ENCODE measurements at regions not wholly inside any gene's neighbourhood (a gene's known extent, or its start where the extent isn't known, plus 50 kb on each side); places are given as distances from the start of the nearest gene placed in this dataset.

DNA sequence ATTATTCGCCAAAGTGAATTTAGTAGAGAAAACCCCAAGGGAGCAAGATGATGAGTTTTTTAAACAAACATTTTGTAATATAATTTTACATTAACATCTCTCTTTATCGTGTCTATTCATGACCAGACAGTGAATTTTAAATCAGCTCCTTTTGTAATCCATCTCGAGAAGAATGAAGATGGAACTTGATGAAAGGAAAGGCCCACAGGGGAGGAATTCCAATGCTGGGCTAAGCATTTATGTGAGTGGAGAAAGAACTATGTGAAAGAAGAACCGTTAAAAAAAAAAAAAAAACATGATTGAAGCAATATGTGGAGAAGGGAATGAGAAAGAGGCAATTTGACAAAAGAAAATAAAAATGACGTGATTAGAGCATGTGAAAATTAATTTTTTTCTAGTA lies 170.6 kb downstream of the KCTD12 start:
- Histone ChIP-seq H3K4me2 (ENCODE audit: control insufficient read depth, extremely low read depth, insufficient read depth, low read depth, low read length) (no peak overlapping the region), H3K9me1 (ENCODE audit: control insufficient read depth, extremely low read depth, insufficient read depth, low read length) (no peaks in the 10 kb centered on the region), H3K9me3 (ENCODE audit: control insufficient read depth, low read depth, low read length) (no peaks in the 10 kb centered on the region), H3K27ac (ENCODE audit: control insufficient read depth, insufficient read depth, low read length) (no peak overlapping the region), H3K36me3 (ENCODE audit: control insufficient read depth in 2 of 2, extremely low read depth in 1 of 2, insufficient read depth in 2 of 2, low read length in 2 of 2) (no peaks in the 10 kb centered on the region), H3K4me3 (ENCODE audit: control insufficient read depth in 2 of 3, extremely low read depth in 1 of 3, insufficient read depth in 2 of 3, low read depth in 1 of 3, low read length in 3 of 3) (no peak overlapping the region), H3K27me3 (ENCODE audit: control insufficient read depth, extremely low read depth, insufficient read depth, low read length) (no peaks in the 10 kb centered on the region), H3K79me2 (ENCODE audit: control insufficient read depth, insufficient read depth, low read length) (no peaks in the 10 kb centered on the region), H4K20me1 (ENCODE audit: control insufficient read depth, extremely low read depth, insufficient read depth, low read length) (no peaks in the 10 kb centered on the region), H3K9ac (ENCODE audit: control insufficient read depth, extremely low read depth, insufficient read depth, low read length) (no peak overlapping the region), H3K4me1 (ENCODE audit: control insufficient read depth, extremely low read depth, insufficient read depth, low read length) (peaks cover 3% of the 10 kb centered on the region), H2AFZ (ENCODE audit: control insufficient read depth, low read length) (no peak overlapping the region)
- TF ChIP-seq, protein P1, sequence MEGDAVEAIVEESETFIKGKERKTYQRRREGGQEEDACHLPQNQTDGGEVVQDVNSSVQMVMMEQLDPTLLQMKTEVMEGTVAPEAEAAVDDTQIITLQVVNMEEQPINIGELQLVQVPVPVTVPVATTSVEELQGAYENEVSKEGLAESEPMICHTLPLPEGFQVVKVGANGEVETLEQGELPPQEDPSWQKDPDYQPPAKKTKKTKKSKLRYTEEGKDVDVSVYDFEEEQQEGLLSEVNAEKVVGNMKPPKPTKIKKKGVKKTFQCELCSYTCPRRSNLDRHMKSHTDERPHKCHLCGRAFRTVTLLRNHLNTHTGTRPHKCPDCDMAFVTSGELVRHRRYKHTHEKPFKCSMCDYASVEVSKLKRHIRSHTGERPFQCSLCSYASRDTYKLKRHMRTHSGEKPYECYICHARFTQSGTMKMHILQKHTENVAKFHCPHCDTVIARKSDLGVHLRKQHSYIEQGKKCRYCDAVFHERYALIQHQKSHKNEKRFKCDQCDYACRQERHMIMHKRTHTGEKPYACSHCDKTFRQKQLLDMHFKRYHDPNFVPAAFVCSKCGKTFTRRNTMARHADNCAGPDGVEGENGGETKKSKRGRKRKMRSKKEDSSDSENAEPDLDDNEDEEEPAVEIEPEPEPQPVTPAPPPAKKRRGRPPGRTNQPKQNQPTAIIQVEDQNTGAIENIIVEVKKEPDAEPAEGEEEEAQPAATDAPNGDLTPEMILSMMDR (optimal IDR thresholded peaks at IDR 0.05 in 1 of 3, IDR thresholded peaks at IDR 0.05 in 1 of 3, conservative IDR thresholded peaks at IDR 0.05 in 1 of 3; ENCODE audit: extremely low read depth in 1 of 3, insufficient read depth in 2 of 3, low read length in 3 of 3) = no peak
- no peak for TF ChIP-seq EZH2 (IDR thresholded peaks at IDR 0.05; ENCODE audit: low read length)
- dilution Hi-C loops (cut with MboI; ENCODE audit: extremely low pct_ligation_motif_present, low sequenced_read_pairs) = no loop called here
- FAIRE-seq = no peak
- DNase-seq (ENCODE audit: low read depth, low spot score) = no peak

DNA sequence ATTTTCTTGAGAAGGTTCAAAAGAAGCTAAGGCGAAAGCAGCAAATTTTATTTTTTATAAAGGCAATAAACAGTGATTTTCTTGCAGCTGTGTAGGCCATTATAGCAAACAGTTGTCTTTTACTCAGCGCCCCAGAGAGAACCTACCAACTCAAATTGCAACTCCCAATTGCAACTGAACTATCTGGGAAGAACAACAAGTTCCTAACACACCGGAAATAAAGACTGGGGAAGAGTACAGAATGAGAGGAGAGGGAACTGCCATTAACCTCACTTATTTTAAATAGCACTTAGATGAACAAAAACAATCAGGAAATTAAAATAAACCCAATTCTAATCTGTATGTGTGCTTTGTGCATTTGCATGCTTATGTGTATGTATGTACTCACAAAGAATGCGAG lies 171.1 kb downstream of the KCTD12 start:
- H3K36me3 ChIP-seq (ENCODE audit: control insufficient read depth in 2 of 2, extremely low read depth in 1 of 2, insufficient read depth in 2 of 2, low read length in 2 of 2) = no peaks in the 10 kb centered on the region
- no peaks in the 10 kb centered on the region for H4K20me1 ChIP-seq (ENCODE audit: control insufficient read depth, extremely low read depth, insufficient read depth, low read length)
- DNase-seq (ENCODE audit: low read depth, low spot score) (no peak), FAIRE-seq (no peak)
- TF ChIP-seq, protein P1 (optimal IDR thresholded peaks at IDR 0.05 in 1 of 3, IDR thresholded peaks at IDR 0.05 in 1 of 3, conservative IDR thresholded peaks at IDR 0.05 in 1 of 3; ENCODE audit: extremely low read depth in 1 of 3, insufficient read depth in 2 of 3, low read length in 3 of 3) = no peak
- no peak for TF ChIP-seq EZH2 (IDR thresholded peaks at IDR 0.05; ENCODE audit: low read length)
- no peaks in the 10 kb centered on the region for H3K27me3 ChIP-seq (ENCODE audit: control insufficient read depth, extremely low read depth, insufficient read depth, low read length)
- H3K4me3 ChIP-seq (ENCODE audit: control insufficient read depth in 2 of 3, extremely low read depth in 1 of 3, insufficient read depth in 2 of 3, low read depth in 1 of 3, low read length in 3 of 3) = no peak overlapping the region
- no peaks in the 10 kb centered on the region for H3K79me2 ChIP-seq (ENCODE audit: control insufficient read depth, insufficient read depth, low read length)
- no peaks in the 10 kb centered on the region for H3K9me3 ChIP-seq (ENCODE audit: control insufficient read depth, low read depth, low read length)
- no peak overlapping the region for H3K9ac ChIP-seq (ENCODE audit: control insufficient read depth, extremely low read depth, insufficient read depth, low read length)
- H3K4me2 ChIP-seq (ENCODE audit: control insufficient read depth, extremely low read depth, insufficient read depth, low read depth, low read length) = no peak overlapping the region
- dilution Hi-C loops (cut with MboI; ENCODE audit: extremely low pct_ligation_motif_present, low sequenced_read_pairs) = no loop called here
- H3K9me1 ChIP-seq (ENCODE audit: control insufficient read depth, extremely low read depth, insufficient read depth, low read length) = no peaks in the 10 kb centered on the region
- H3K27ac ChIP-seq (ENCODE audit: control insufficient read depth, insufficient read depth, low read length) = no peak overlapping the region
- H3K4me1 ChIP-seq (ENCODE audit: control insufficient read depth, extremely low read depth, insufficient read depth, low read length) = peaks cover 3% of the 10 kb centered on the region
- no peak overlapping the region for H2AFZ ChIP-seq (ENCODE audit: control insufficient read depth, low read length)
